Adrenal gland (tissue), 9 donors: ENCODE measurements at regions not wholly inside any gene's neighbourhood (a gene's known extent, or its start where the extent isn't known, plus 50 kb on each side); places are given as distances from the start of the nearest gene placed in this dataset.

ENCODE experiments used
- DNase-seq, 7 donors: peaks; one replicate each; pipeline ENCODE4 v3.0.0-alpha.2; 2019 to 2020
- H3K27ac ChIP-seq, 5 donors: fragments of 200-600 bp; sonication (generic) in 4 of 5; 1 replicate in 3 of 5; 2 replicates in 2 of 5; pipeline versions ENCODE4 v1.5.1 to v1.8.0; 2016 to 2020; ENCODE audit warnings: mild to moderate bottlenecking in 1 of 5
- H3K27me3 ChIP-seq: fragments of 200-600 bp; 2 replicates; pipeline ENCODE4 v1.8.0; 2021
- H3K36me3 ChIP-seq, 2 donors: fragments of 200-600 bp; replicated peaks in 1 of 2; 1 replicate in 1 of 2; 2 replicates in 1 of 2; pipeline versions ENCODE4 v1.5.1 to v1.8.0; 2018 to 2022
- H3K4me1 ChIP-seq, 2 donors: fragments of 200-600 bp; replicated peaks in 1 of 2; 1 replicate in 1 of 2; 2 replicates in 1 of 2; pipeline versions ENCODE4 v1.5.1 to v1.8.0; 2018 to 2021
- H3K4me3 ChIP-seq, 4 donors: fragments of 200-600 bp; sonication (generic) in 3 of 4; one replicate each; pipeline ENCODE4 v1.5.1; 2016 to 2018
- H3K9me3 ChIP-seq, 3 donors: fragments of 200-600 bp; sonication (generic) in 1 of 3; replicated peaks in 1 of 3; 1 replicate in 2 of 3; 2 replicates in 1 of 3; pipeline versions ENCODE4 v1.5.1 to v1.8.0; 2016 to 2021
- CTCF ChIP-seq, 6 experiments: fragments of 450-650 bp in 4 of 6; fragments of 200-600 bp in 2 of 6; sonication (generic) in 1 of 6; IDR thresholded peaks; 1 replicate in 5 of 6; 2 replicates in 1 of 6; pipeline versions ENCODE4 v1.5.1 to v1.8.0; 2016 to 2021; ENCODE audit warnings: antibody characterized with exemption in 6 of 6, mild to moderate bottlenecking in 2 of 6, moderate library complexity in 1 of 6
- POLR2A ChIP-seq, 2 donors: fragments of 450-650 bp; IDR thresholded peaks; one replicate each; pipeline ENCODE4 v1.6.1; 2017; ENCODE audit warnings: antibody characterized with exemption in 2 of 2, mild to moderate bottlenecking in 2 of 2, moderate library complexity in 1 of 2
- WGBS, 4 donors: extraction: QIAGEN DNeasy Blood & Tissue Kit in 2 of 4; methylation state at CpG; one replicate each; pipeline versions ENCODE4 v1.1.5 to v1.1.7; 2013 to 2017; 5-methylcytosine and 5-hydroxymethylcytosine counted together
- intact Hi-C, 2 donors: fragments of 100-400 bp; cut with DNase I; formaldehyde crosslinking; loops; one replicate each; pipeline versions ENCODE4 v1.14.1 to v1.15.0; 2022 to 2023
- donor health status: healthy with polysubstance abuse.
- donor health status: Bipolar disorder and iron deficiency.
- donor health status: DM: yes; HTN: yes; CAD: no.
- donor health status: DM: no; HTN: no; CAD: no.
- donor health status: DM: no; HTN: no; CAD: no.

- H3K36me3 ChIP-seq, result no peaks in the 10 kb centered on the region
- 63 to 70% (median 66%) methylated on average over 3 of the region's 3 CpGs for WGBS, 4 donors
- H3K27me3 ChIP-seq, result no peaks in the 10 kb centered on the region
- no peaks in the 10 kb centered on the region for H3K9me3 ChIP-seq
- no peak for TF ChIP-seq POLR2A (IDR thresholded peaks at IDR 0.05)
- no peak for TF ChIP-seq CTCF (IDR thresholded peaks at IDR 0.05)
- H3K4me3 ChIP-seq, result no peak overlapping the region
- intact Hi-C loops, result no loop called here
- H3K27ac ChIP-seq, result no peak overlapping the region
- DNase-seq, result no peak
- no peaks in the 10 kb centered on the region for H3K4me1 ChIP-seq
Observed at GRCh38 chr3:147661916-147662315, 252.8 kb downstream of the ZIC1 start.

GRCh38 chr3:147662705-147663104, 253.5 kb downstream of the ZIC1 start:
- WGBS, 4 donors, result 76 to 83% (median 80%) methylated on average over 1 of the region's 1 CpG
- H3K4me1 ChIP-seq, result no peaks in the 10 kb centered on the region
- TF ChIP-seq CTCF (IDR thresholded peaks at IDR 0.05), result no peak
- TF ChIP-seq POLR2A (IDR thresholded peaks at IDR 0.05), result no peak
- no peak overlapping the region for H3K27ac ChIP-seq
- intact Hi-C loops, result no loop called here
- no peaks in the 10 kb centered on the region for H3K36me3 ChIP-seq
- no peak for DNase-seq
- H3K4me3 ChIP-seq, result no peak overlapping the region
- no peaks in the 10 kb centered on the region for H3K27me3 ChIP-seq
- no peaks in the 10 kb centered on the region for H3K9me3 ChIP-seq

- Histone ChIP-seq H3K36me3 (no peaks in the 10 kb centered on the region), H3K9me3 (no peaks in the 10 kb centered on the region), H3K27ac (no peak overlapping the region), H3K4me1 (no peaks in the 10 kb centered on the region), H3K4me3 (no peak overlapping the region), H3K27me3 (no peaks in the 10 kb centered on the region)
- intact Hi-C loops, result no loop called here
- 82 to 90% (median 84%) methylated on average over 2 of the region's 2 CpGs for whole genome bisulfite sequencing, 4 donors
- no peak for TF ChIP-seq POLR2A (IDR thresholded peaks at IDR 0.05)
- no peak for TF ChIP-seq CTCF (IDR thresholded peaks at IDR 0.05)
- no peak for DNase-seq
Observed at GRCh38 chr3:147669077-147669476, 259.9 kb downstream of the ZIC1 start.

- TF ChIP-seq CTCF (IDR thresholded peaks at IDR 0.05) (no peak), POLR2A (IDR thresholded peaks at IDR 0.05) (no peak)
- intact Hi-C loops, result no loop called here
- H3K4me3 ChIP-seq, result no peak overlapping the region
- H3K36me3 ChIP-seq, result no peaks in the 10 kb centered on the region
- no peak for DNase-seq
- H3K27me3 ChIP-seq, result no peaks in the 10 kb centered on the region
- no peak overlapping the region for H3K27ac ChIP-seq
- no peaks in the 10 kb centered on the region for H3K4me1 ChIP-seq
- no peaks in the 10 kb centered on the region for H3K9me3 ChIP-seq
Observed at GRCh38 chr3:147672035-147672434, 262.9 kb downstream of the ZIC1 start.
